ENCODE measurements at regions not wholly inside any gene's neighbourhood (a gene's known extent, or its start where the extent isn't known, plus 50 kb on each side); places are given as distances from the start of the nearest gene placed in this dataset.

- H3K27me3 ChIP-seq (ENCODE audit: insufficient read depth, low read length, poor library complexity), result no peaks in the 10 kb centered on the region
- no peak for TF ChIP-seq CTCF (IDR thresholded peaks at IDR 0.05; ENCODE audit: borderline replicate concordance, extremely low read depth, low read length, poor library complexity, severe bottlenecking)
- TF ChIP-seq EZH2 (IDR thresholded peaks at IDR 0.05; ENCODE audit: borderline replicate concordance, low read depth, low read length, severe bottlenecking), result no peak
- no peak overlapping the region for H3K27ac ChIP-seq (ENCODE audit: low read length)
- no peak overlapping the region for H2AFZ ChIP-seq (ENCODE audit: low read depth, low read length)
- no peak overlapping the region for H3K9ac ChIP-seq (ENCODE audit: low read depth, low read length)
- H3K4me1 ChIP-seq (ENCODE audit: insufficient read depth, low read length), result no peaks in the 10 kb centered on the region
- H3K4me2 ChIP-seq (ENCODE audit: insufficient read depth, low read length), result no peak overlapping the region
- peaks cover 7% of the 10 kb centered on the region for H3K9me3 ChIP-seq (ENCODE audit: insufficient read depth, low read length, severe bottlenecking)
- H3K4me3 ChIP-seq (ENCODE audit: low read depth in 1 of 2, low read length in 2 of 2), result no peak overlapping the region
- no peaks in the 10 kb centered on the region for H4K20me1 ChIP-seq (ENCODE audit: insufficient read depth, low read length)
- DNase-seq (no peak), ATAC-seq (ENCODE audit: insufficient read depth, low read depth) (no peak)
- no peaks in the 10 kb centered on the region for H3K36me3 ChIP-seq (ENCODE audit: insufficient read depth, low read length)
- H3K79me2 ChIP-seq (ENCODE audit: insufficient read depth, low read length), result no peaks in the 10 kb centered on the region
Observed at GRCh38 chr3:70813311-70813710, 500.9 kb upstream of the MDFIC2 start.

- TF ChIP-seq CTCF (IDR thresholded peaks at IDR 0.05; ENCODE audit: borderline replicate concordance, extremely low read depth, low read length, poor library complexity, severe bottlenecking) (no peak), EZH2 (IDR thresholded peaks at IDR 0.05; ENCODE audit: borderline replicate concordance, low read depth, low read length, severe bottlenecking) (no peak)
- H3K27ac ChIP-seq (ENCODE audit: low read length), result no peak overlapping the region
- DNase-seq, result peak; percentile 10
Observed at GRCh38 chr3:70811880-70812279, 499.4 kb upstream of the MDFIC2 start.

GRCh38 chr3:70808881-70809280 lies 496.4 kb upstream of the MDFIC2 start:
- no peak for TF ChIP-seq EZH2 (IDR thresholded peaks at IDR 0.05; ENCODE audit: borderline replicate concordance, low read depth, low read length, severe bottlenecking)
- H4K20me1 ChIP-seq (ENCODE audit: insufficient read depth, low read length), result no peaks in the 10 kb centered on the region
- no peak overlapping the region for H3K4me2 ChIP-seq (ENCODE audit: insufficient read depth, low read length)
- no peak overlapping the region for H3K27ac ChIP-seq (ENCODE audit: low read length)
- H3K36me3 ChIP-seq (ENCODE audit: insufficient read depth, low read length), result no peaks in the 10 kb centered on the region
- H3K27me3 ChIP-seq (ENCODE audit: insufficient read depth, low read length, poor library complexity), result no peaks in the 10 kb centered on the region
- H3K4me3 ChIP-seq (ENCODE audit: low read depth in 1 of 2, low read length in 2 of 2), result no peak overlapping the region
- no peaks in the 10 kb centered on the region for H3K79me2 ChIP-seq (ENCODE audit: insufficient read depth, low read length)
- no peak overlapping the region for H2AFZ ChIP-seq (ENCODE audit: low read depth, low read length)
- ATAC-seq (ENCODE audit: insufficient read depth, low read depth) (no peak), DNase-seq (no peak)
- no peaks in the 10 kb centered on the region for H3K4me1 ChIP-seq (ENCODE audit: insufficient read depth, low read length)
- H3K9ac ChIP-seq (ENCODE audit: low read depth, low read length), result no peak overlapping the region
- H3K9me3 ChIP-seq (ENCODE audit: insufficient read depth, low read length, severe bottlenecking), result no peaks in the 10 kb centered on the region

More at GRCh38 chr3:70811880-70812279, 499.4 kb upstream of the MDFIC2 start:
- H3K4me3 ChIP-seq (ENCODE audit: low read depth in 1 of 2, low read length in 2 of 2), result no peak overlapping the region
- ATAC-seq (ENCODE audit: insufficient read depth, low read depth), result 0 out of 3 replicates have a peak, but pooled peaks have one; percentile 39
- no peaks in the 10 kb centered on the region for H3K36me3 ChIP-seq (ENCODE audit: insufficient read depth, low read length)
- H2AFZ ChIP-seq (ENCODE audit: low read depth, low read length), result no peak overlapping the region
- H4K20me1 ChIP-seq (ENCODE audit: insufficient read depth, low read length), result no peaks in the 10 kb centered on the region
- H3K27me3 ChIP-seq (ENCODE audit: insufficient read depth, low read length, poor library complexity), result no peaks in the 10 kb centered on the region
- peaks cover 7% of the 10 kb centered on the region for H3K9me3 ChIP-seq (ENCODE audit: insufficient read depth, low read length, severe bottlenecking)
- no peak overlapping the region for H3K9ac ChIP-seq (ENCODE audit: low read depth, low read length)
- H3K79me2 ChIP-seq (ENCODE audit: insufficient read depth, low read length), result no peaks in the 10 kb centered on the region
- H3K4me2 ChIP-seq (ENCODE audit: insufficient read depth, low read length), result no peak overlapping the region
- H3K4me1 ChIP-seq (ENCODE audit: insufficient read depth, low read length), result no peaks in the 10 kb centered on the region

GRCh38 chr3:70806556-70806955 lies 494.1 kb upstream of the MDFIC2 start:
- no peaks in the 10 kb centered on the region for H3K4me1 ChIP-seq (ENCODE audit: insufficient read depth, low read length)
- H4K20me1 ChIP-seq (ENCODE audit: insufficient read depth, low read length), result no peaks in the 10 kb centered on the region
- DNase-seq (no peak), ATAC-seq (ENCODE audit: insufficient read depth, low read depth) (no peak)
- H3K36me3 ChIP-seq (ENCODE audit: insufficient read depth, low read length), result no peaks in the 10 kb centered on the region
- H3K79me2 ChIP-seq (ENCODE audit: insufficient read depth, low read length), result no peaks in the 10 kb centered on the region
- no peaks in the 10 kb centered on the region for H3K9me3 ChIP-seq (ENCODE audit: insufficient read depth, low read length, severe bottlenecking)
- no peak overlapping the region for H3K9ac ChIP-seq (ENCODE audit: low read depth, low read length)
- H3K4me2 ChIP-seq (ENCODE audit: insufficient read depth, low read length), result no peak overlapping the region
- TF ChIP-seq CTCF (IDR thresholded peaks at IDR 0.05; ENCODE audit: borderline replicate concordance, extremely low read depth, low read length, poor library complexity, severe bottlenecking) (no peak), EZH2 (IDR thresholded peaks at IDR 0.05; ENCODE audit: borderline replicate concordance, low read depth, low read length, severe bottlenecking) (no peak)
- no peak overlapping the region for H2AFZ ChIP-seq (ENCODE audit: low read depth, low read length)
- no peak overlapping the region for H3K27ac ChIP-seq (ENCODE audit: low read length)
- H3K27me3 ChIP-seq (ENCODE audit: insufficient read depth, low read length, poor library complexity), result no peaks in the 10 kb centered on the region
- no peak overlapping the region for H3K4me3 ChIP-seq (ENCODE audit: low read depth in 1 of 2, low read length in 2 of 2)
